HL-60 (cell line): ENCODE measurements at regions not wholly inside any gene's neighbourhood (a gene's known extent, or its start where the extent isn't known, plus 50 kb on each side); places are given as distances from the start of the nearest gene placed in this dataset.

Experiments
- DNase-seq, 2 experiments: peaks; one replicate each; pipeline ENCODE4 v3.0.0-alpha.2; 2010 to 2020; ENCODE audit warnings: low read depth in 1 of 2, low spot score in 1 of 2
- H3K27ac ChIP-seq: fragments of 250-450 bp; sonication (Bioruptor Pico); replicated peaks from 2 replicates; pipeline ENCODE4 v1.5.1; 2020; ENCODE audit warnings: mild to moderate bottlenecking, moderate library complexity
- H3K27me3 ChIP-seq: fragments of 250-450 bp; sonication (Bioruptor Pico); 2 replicates; pipeline ENCODE4 v1.5.1; 2021; ENCODE audit warnings: mild to moderate bottlenecking, moderate library complexity; ENCODE audit not compliant: insufficient read depth, poor library complexity, severe bottlenecking
- H3K4me3 ChIP-seq: replicated peaks from 2 replicates; pipeline ENCODE4 v1.5.1; 2011; ENCODE audit warnings: mild to moderate bottlenecking, control low read depth, low read length; ENCODE audit not compliant: insufficient read depth
- GABPA ChIP-seq: IDR thresholded peaks from 2 replicates; pipeline ENCODE4 v1.6.1; 2012; ENCODE audit warnings: low read depth
- POLR2AphosphoS5 ChIP-seq: IDR thresholded peaks from 2 replicates; pipeline ENCODE4 v1.6.1; 2012; ENCODE audit warnings: low read depth
- SPI1 ChIP-seq: IDR thresholded peaks from 2 replicates; pipeline ENCODE4 v1.6.1; 2012; ENCODE audit warnings: low read depth, mild to moderate bottlenecking, borderline replicate concordance
- TF ChIP-seq, protein P1 (sequence below): IDR thresholded peaks from one replicate; pipeline ENCODE4 v1.5.1; 2011; ENCODE audit warnings: low read length, control low read depth, inconsistent platforms; ENCODE audit not compliant: insufficient read depth
- TF ChIP-seq, protein P2 (sequence below): IDR thresholded peaks from 2 replicates; pipeline ENCODE4 v1.6.1; 2012; ENCODE audit warnings: low read depth; ENCODE audit not compliant: insufficient replicate concordance

DNA sequence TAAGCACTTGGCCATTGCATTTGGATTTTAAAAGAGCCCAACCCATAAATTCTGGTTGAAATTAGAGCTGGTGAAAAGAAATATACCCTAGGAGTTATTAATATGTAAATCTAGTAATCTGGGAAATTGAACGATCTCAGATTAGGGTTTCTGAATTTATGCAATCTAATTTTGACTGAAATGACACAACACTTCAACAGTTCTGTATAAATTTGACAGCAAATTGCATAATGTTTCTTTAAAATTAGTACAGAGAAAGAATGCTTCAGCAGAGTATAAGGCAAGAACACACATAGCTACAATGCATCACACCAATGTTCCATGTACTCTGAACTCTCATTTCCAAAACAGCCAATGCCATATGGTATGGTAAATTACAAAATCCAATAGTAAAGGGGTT lies 201.5 kb upstream of the ITGA4 start:
- Histone ChIP-seq H3K4me3 (no peak overlapping the region), H3K27me3 (no peaks in the 10 kb centered on the region), H3K27ac (no peak overlapping the region)
- peak in 1 of 2 experiments; percentile 47 for DNase-seq
- TF ChIP-seq, protein P1, sequence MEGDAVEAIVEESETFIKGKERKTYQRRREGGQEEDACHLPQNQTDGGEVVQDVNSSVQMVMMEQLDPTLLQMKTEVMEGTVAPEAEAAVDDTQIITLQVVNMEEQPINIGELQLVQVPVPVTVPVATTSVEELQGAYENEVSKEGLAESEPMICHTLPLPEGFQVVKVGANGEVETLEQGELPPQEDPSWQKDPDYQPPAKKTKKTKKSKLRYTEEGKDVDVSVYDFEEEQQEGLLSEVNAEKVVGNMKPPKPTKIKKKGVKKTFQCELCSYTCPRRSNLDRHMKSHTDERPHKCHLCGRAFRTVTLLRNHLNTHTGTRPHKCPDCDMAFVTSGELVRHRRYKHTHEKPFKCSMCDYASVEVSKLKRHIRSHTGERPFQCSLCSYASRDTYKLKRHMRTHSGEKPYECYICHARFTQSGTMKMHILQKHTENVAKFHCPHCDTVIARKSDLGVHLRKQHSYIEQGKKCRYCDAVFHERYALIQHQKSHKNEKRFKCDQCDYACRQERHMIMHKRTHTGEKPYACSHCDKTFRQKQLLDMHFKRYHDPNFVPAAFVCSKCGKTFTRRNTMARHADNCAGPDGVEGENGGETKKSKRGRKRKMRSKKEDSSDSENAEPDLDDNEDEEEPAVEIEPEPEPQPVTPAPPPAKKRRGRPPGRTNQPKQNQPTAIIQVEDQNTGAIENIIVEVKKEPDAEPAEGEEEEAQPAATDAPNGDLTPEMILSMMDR, result no peak
- TF ChIP-seq GABPA (no peak), SPI1 (no peak), POLR2AphosphoS5 (no peak)
- TF ChIP-seq, protein P2, sequence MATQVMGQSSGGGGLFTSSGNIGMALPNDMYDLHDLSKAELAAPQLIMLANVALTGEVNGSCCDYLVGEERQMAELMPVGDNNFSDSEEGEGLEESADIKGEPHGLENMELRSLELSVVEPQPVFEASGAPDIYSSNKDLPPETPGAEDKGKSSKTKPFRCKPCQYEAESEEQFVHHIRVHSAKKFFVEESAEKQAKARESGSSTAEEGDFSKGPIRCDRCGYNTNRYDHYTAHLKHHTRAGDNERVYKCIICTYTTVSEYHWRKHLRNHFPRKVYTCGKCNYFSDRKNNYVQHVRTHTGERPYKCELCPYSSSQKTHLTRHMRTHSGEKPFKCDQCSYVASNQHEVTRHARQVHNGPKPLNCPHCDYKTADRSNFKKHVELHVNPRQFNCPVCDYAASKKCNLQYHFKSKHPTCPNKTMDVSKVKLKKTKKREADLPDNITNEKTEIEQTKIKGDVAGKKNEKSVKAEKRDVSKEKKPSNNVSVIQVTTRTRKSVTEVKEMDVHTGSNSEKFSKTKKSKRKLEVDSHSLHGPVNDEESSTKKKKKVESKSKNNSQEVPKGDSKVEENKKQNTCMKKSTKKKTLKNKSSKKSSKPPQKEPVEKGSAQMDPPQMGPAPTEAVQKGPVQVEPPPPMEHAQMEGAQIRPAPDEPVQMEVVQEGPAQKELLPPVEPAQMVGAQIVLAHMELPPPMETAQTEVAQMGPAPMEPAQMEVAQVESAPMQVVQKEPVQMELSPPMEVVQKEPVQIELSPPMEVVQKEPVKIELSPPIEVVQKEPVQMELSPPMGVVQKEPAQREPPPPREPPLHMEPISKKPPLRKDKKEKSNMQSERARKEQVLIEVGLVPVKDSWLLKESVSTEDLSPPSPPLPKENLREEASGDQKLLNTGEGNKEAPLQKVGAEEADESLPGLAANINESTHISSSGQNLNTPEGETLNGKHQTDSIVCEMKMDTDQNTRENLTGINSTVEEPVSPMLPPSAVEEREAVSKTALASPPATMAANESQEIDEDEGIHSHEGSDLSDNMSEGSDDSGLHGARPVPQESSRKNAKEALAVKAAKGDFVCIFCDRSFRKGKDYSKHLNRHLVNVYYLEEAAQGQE, result no peak

DNA sequence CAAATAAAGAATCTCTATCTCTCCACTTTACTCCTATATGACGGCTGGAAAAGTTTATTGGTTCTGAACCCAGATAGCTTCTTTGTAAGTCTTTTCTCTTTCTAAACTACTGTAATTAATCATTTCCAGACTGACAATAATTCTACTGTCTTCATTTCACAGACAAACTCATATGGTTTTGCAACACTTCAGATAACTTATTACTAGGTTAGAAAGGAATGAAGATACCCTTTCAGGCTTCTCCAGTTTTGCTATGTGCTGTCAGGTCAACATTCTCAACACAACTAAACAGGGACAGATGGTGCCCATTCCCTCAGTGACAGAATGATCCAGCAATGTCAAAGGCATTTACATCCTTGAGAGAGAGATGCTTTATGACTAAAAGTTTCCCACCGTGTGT lies 198.5 kb upstream of the ITGA4 start:
- Histone ChIP-seq H3K27me3 (no peaks in the 10 kb centered on the region), H3K27ac (no peak overlapping the region), H3K4me3 (no peak overlapping the region)
- DNase-seq, result no peak
- TF ChIP-seq, protein P2, result no peak
- TF ChIP-seq POLR2AphosphoS5 (no peak), SPI1 (no peak), GABPA (no peak)
- TF ChIP-seq, protein P1, result no peak

DNA sequence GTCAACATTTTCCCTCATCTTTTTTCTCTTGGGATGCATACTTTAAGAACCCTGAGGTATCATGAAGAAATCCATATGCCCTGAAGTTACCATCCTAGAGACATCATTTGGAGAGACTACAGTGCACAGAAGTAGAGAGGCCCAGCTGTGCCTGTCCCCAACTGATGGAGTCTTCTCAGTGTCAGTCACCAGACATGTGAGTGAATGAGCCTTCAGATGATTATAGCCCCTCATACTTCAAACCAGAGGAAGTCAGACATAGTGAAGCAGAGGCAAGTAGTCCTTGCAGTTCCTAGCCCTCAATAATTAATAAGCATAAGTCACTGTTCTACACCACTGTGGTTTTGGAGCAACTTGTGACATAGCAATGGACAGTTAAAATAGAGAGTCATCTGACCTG lies 194.4 kb upstream of the ITGA4 start:
- H3K27ac ChIP-seq, result no peak overlapping the region
- H3K4me3 ChIP-seq, result no peak overlapping the region
- no peaks in the 10 kb centered on the region for H3K27me3 ChIP-seq
- no peak for DNase-seq
- TF ChIP-seq, protein P1, result no peak
- TF ChIP-seq, protein P2, result no peak
- TF ChIP-seq GABPA (no peak), POLR2AphosphoS5 (no peak), SPI1 (no peak)
